Kidney (tissue), 13 donors: ENCODE measurements at regions not wholly inside any gene's neighbourhood (a gene's known extent, or its start where the extent isn't known, plus 50 kb on each side); places are given as distances from the start of the nearest gene placed in this dataset.

Experiments used
- DNase-seq, 5 donors: peaks; one replicate each; pipeline ENCODE4 v3.0.0-alpha.2; 2013 to 2020
- FAIRE-seq: peaks from 2 replicates; lab custom pipeline; 2012; peaks lifted over from hg19 to GRCh38; lab: Jason Lieb, UNC
- H3K27ac ChIP-seq, 2 donors: one replicate each; pipeline ENCODE4 v1.7.0; 2013; ENCODE audit warnings: low read depth in 2 of 2, low read length in 2 of 2, inconsistent platforms in 1 of 2
- H3K27me3 ChIP-seq: one replicate; pipeline ENCODE4 v1.7.1; 2013; ENCODE audit warnings: low read length, inconsistent platforms; ENCODE audit not compliant: control insufficient read depth, insufficient read depth
- H3K36me3 ChIP-seq, 3 donors: one replicate each; pipeline versions ENCODE4 v1.7.0 to v1.7.1; 2013; ENCODE audit warnings: low read length in 3 of 3, control low read depth in 1 of 3, inconsistent platforms in 1 of 3; ENCODE audit not compliant: insufficient read depth in 3 of 3, control insufficient read depth in 2 of 3
- H3K4me1 ChIP-seq, 3 donors: one replicate each; pipeline versions ENCODE4 v1.7.0 to v1.7.1; 2013; ENCODE audit warnings: low read length in 3 of 3, inconsistent platforms in 1 of 3, low read depth in 1 of 3; ENCODE audit not compliant: control insufficient read depth in 2 of 3, insufficient read depth in 2 of 3
- H3K4me3 ChIP-seq, 3 donors: one replicate each; pipeline versions ENCODE4 v1.7.0 to v1.8.1; 2013; ENCODE audit warnings: low read length in 3 of 3, control low read depth in 1 of 3, inconsistent platforms in 1 of 3
- H3K9ac ChIP-seq, 3 donors: one replicate each; pipeline versions ENCODE4 v1.7.0 to v1.7.1; 2013; ENCODE audit warnings: low read length in 3 of 3, control low read depth in 1 of 3, inconsistent platforms in 1 of 3
- H3K9me3 ChIP-seq, 3 donors: one replicate each; pipeline versions ENCODE4 v1.7.0 to v1.7.1; 2013; ENCODE audit warnings: low read length in 3 of 3, control low read depth in 1 of 3, inconsistent platforms in 1 of 3; ENCODE audit not compliant: control insufficient read depth in 2 of 3, insufficient read depth in 1 of 3
- intact Hi-C: fragments of 100-400 bp; cut with DNase I; formaldehyde crosslinking; loops from one replicate; pipeline ENCODE4 v1.11.1; 2022
- TF ChIP-seq, protein P1 (sequence below): IDR thresholded peaks from 3 replicates; pipeline ENCODE4 v1.5.1; 2012; ENCODE audit warnings: mild to moderate bottlenecking, moderate library complexity, borderline replicate concordance; ENCODE audit not compliant: insufficient read depth; ENCODE audit errors: extremely low read depth
- donor health status: control.
- donor health status: control.
- donor health status: control.
- donor health status: control.
- donor health status: control.
- donor health status: DM: yes; HTN: yes; CAD: no.
- donor health status: Normal renal cell carcinoma (clear cell type).

DNA sequence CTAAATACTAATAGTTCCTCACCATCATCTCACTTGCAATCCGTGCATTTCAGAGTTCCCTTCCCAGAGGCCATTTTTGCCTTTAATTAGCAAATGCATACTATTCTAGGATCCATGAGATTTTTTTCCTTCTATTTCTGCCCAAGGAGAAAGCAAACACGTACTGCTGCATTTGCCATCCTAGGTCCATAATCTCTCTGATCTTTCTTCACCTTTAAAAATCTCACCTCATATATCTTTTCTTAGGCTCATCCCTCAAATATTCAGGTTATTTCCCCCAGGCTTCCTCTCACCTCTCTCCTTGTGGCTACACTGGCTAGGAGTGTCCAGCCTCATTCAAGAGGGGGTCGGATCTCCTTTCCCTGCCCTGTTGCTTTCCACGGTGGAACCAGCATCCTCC is 338.6 kb downstream of the SETD4 start:
- TF ChIP-seq, protein P1, sequence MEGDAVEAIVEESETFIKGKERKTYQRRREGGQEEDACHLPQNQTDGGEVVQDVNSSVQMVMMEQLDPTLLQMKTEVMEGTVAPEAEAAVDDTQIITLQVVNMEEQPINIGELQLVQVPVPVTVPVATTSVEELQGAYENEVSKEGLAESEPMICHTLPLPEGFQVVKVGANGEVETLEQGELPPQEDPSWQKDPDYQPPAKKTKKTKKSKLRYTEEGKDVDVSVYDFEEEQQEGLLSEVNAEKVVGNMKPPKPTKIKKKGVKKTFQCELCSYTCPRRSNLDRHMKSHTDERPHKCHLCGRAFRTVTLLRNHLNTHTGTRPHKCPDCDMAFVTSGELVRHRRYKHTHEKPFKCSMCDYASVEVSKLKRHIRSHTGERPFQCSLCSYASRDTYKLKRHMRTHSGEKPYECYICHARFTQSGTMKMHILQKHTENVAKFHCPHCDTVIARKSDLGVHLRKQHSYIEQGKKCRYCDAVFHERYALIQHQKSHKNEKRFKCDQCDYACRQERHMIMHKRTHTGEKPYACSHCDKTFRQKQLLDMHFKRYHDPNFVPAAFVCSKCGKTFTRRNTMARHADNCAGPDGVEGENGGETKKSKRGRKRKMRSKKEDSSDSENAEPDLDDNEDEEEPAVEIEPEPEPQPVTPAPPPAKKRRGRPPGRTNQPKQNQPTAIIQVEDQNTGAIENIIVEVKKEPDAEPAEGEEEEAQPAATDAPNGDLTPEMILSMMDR, result no peak
- H3K9ac ChIP-seq, result no peak overlapping the region
- no peak overlapping the region for H3K27ac ChIP-seq
- no peaks in the 10 kb centered on the region for H3K36me3 ChIP-seq
- H3K27me3 ChIP-seq, result no peaks in the 10 kb centered on the region
- FAIRE-seq, result no peak
- no peak overlapping the region for H3K4me3 ChIP-seq
- intact Hi-C loops, result no loop called here
- peaks cover 0 to 7% (median 0%) of the 10 kb centered on the region in 3 donors for H3K4me1 ChIP-seq
- H3K9me3 ChIP-seq, result no peaks in the 10 kb centered on the region
- DNase-seq, result no peak

DNA sequence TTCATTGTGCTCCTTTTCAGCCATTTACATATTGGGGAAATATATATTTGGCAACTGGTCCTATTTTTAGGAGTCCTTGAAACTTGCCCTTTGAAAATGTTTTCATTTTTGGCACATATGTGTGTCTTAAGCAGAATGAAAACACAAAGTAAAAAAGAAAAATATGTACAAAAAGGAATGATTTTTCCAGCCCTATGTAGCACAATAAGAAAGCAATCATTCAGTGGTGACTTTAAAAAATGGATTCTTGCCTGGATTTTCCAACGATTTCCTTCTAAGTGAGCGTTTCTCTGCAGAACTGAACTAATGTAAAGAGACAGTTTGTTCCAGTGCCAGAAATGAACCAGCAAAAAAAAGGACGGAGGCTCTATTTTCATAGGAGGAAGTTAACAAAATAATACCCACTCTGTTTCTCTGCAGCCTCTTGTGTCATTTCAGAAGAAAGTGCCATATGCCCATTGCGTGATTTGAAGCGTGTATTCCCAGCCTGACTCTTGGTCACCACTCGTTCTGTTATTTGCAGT is 340.1 kb downstream of the SETD4 start:
- peaks cover 0 to 7% (median 0%) of the 10 kb centered on the region in 3 donors for H3K4me1 ChIP-seq
- H3K27ac ChIP-seq, result no peak overlapping the region
- TF ChIP-seq, protein P1, result no peak
- H3K36me3 ChIP-seq, result no peaks in the 10 kb centered on the region
- H3K4me3 ChIP-seq, result no peak overlapping the region
- intact Hi-C loops, result no loop called here
- no peaks in the 10 kb centered on the region for H3K27me3 ChIP-seq
- H3K9ac ChIP-seq, result no peak overlapping the region
- FAIRE-seq, result no peak
- no peaks in the 10 kb centered on the region for H3K9me3 ChIP-seq
- no peak for DNase-seq

DNA sequence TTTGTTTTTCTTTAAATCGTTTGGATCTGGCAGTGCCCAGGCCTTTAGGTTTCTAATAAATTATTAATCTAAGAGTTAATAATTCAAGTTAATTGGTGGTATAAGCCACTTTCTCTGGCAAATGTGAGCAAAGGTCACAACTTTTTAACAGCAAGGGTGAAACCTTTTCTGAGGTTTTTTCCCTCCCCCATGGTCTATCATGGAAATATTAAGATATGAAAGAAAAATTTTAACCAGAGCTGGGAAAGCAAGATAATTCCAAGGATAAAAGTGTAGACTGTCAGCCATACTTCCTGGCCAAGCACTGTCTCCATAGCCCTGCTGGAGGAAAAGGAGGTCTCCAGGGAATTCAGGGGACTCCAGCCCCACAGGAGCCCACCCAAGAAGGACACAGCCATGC is 341.2 kb downstream of the SETD4 start:
- TF ChIP-seq, protein P1, result no peak
- Histone ChIP-seq H3K27me3 (no peaks in the 10 kb centered on the region), H3K9me3 (no peaks in the 10 kb centered on the region), H3K36me3 (no peaks in the 10 kb centered on the region), H3K4me3 (no peak overlapping the region), H3K9ac (no peak overlapping the region), H3K4me1 (peaks cover 0 to 7% (median 0%) of the 10 kb centered on the region in 3 donors), H3K27ac (no peak overlapping the region)
- FAIRE-seq (no peak), DNase-seq (no peak)
- intact Hi-C loops, result no loop called here

DNA sequence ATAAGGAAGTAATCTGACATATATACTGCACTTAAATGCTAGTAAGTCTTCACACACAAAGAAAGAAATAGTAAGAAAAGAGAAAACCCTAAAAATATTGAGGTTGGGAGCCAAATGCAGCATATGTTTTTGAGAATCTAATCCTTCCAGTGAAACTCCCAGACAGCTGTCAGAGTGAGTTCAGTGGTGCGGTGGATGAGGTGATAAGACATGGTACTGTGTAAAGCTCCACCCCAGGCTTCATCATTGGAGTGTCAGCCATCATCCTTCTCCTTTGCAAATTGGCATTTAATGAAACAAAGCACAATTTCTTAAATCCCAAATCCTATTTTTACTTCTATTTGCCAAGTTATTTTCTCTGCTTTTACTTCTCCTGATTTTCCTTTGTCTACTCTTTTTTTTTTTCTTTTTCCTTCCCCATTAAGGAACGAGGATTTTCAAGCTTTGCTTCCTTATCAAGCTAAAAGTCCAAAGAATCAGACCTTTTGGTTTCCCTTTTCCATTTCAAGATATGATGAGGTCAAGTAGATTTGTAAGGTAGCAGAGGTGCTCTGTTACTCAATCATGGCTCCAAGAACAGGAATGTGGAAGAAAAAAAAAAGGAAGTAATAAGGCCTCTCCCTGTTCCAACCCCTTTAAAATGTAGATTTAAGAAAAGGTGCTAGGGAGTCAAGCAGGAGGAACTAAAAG is 343.3 kb downstream of the SETD4 start:
- no peak overlapping the region for H3K27ac ChIP-seq
- H3K4me1 ChIP-seq, result peaks cover 0 to 7% (median 0%) of the 10 kb centered on the region in 3 donors
- DNase-seq (no peak), FAIRE-seq (no peak)
- no peaks in the 10 kb centered on the region for H3K9me3 ChIP-seq
- TF ChIP-seq, protein P1, result no peak
- H3K27me3 ChIP-seq, result no peaks in the 10 kb centered on the region
- no peaks in the 10 kb centered on the region for H3K36me3 ChIP-seq
- intact Hi-C loops, result no loop called here
- no peak overlapping the region for H3K4me3 ChIP-seq
- H3K9ac ChIP-seq, result no peak overlapping the region
